Body of pancreas (tissue), 4 donors: ENCODE measurements at regions not wholly inside any gene's neighbourhood (a gene's known extent, or its start where the extent isn't known, plus 50 kb on each side); places are given as distances from the start of the nearest gene placed in this dataset.

Source experiments
- ATAC-seq: fragments of 150-250 bp; one replicate; pipeline ENCODE4 v1.9.1; 2016
- DNase-seq, 4 donors: peaks; one replicate each; pipeline ENCODE4 v3.0.0-alpha.2; 2019
- H3K27ac ChIP-seq, 4 donors: fragments of 200-600 bp; sonication (generic); 1 replicate in 3 of 4; 2 replicates in 1 of 4; pipeline versions ENCODE4 v1.5.1 to v1.6.1; 2016 to 2019; ENCODE audit warnings: mild to moderate bottlenecking in 1 of 4, mixed read lengths in 1 of 4, moderate library complexity in 1 of 4
- H3K27me3 ChIP-seq, 2 donors: fragments of 200-600 bp; sonication (generic); one replicate each; pipeline ENCODE4 v1.6.0; 2016; ENCODE audit warnings: mild to moderate bottlenecking in 1 of 2
- H3K36me3 ChIP-seq, 2 donors: fragments of 200-600 bp; sonication (generic); replicated peaks in 1 of 2; 2 replicates each; pipeline ENCODE4 v1.5.1; 2016; ENCODE audit warnings: low read depth in 2 of 2; ENCODE audit not compliant: insufficient read depth in 1 of 2
- H3K4me1 ChIP-seq: fragments of 200-600 bp; sonication (generic); one replicate; pipeline ENCODE4 v1.6.0; 2016
- H3K4me3 ChIP-seq, 2 donors: fragments of 200-600 bp; sonication (generic); 1 replicate in 1 of 2; 2 replicates in 1 of 2; pipeline ENCODE4 v1.5.1; 2016 to 2019
- H3K9me3 ChIP-seq, 3 donors: fragments of 200-600 bp; sonication (generic); 1 replicate in 2 of 3; 2 replicates in 1 of 3; pipeline ENCODE4 v1.5.1; 2016
- CTCF ChIP-seq, 7 experiments: fragments of 450-650 bp in 4 of 7; fragments of 200-600 bp in 3 of 7; sonication (generic) in 3 of 7; IDR thresholded peaks; one replicate each; pipeline ENCODE4 v1.5.1; 2016 to 2019; ENCODE audit warnings: antibody characterized with exemption in 7 of 7
- POLR2A ChIP-seq, 3 donors: fragments of 450-650 bp; IDR thresholded peaks; one replicate each; pipeline ENCODE4 v1.6.1; 2016; ENCODE audit warnings: antibody characterized with exemption in 3 of 3, mild to moderate bottlenecking in 2 of 3
- WGBS, 2 donors: methylation state at CpG; one replicate each; pipeline ENCODE4 v1.1.5; 2017; 5-methylcytosine and 5-hydroxymethylcytosine counted together
- intact Hi-C: fragments of 100-400 bp; cut with DNase I; formaldehyde crosslinking; loops from one replicate; pipeline ENCODE4 v1.15.1; 2023

- H3K9me3 ChIP-seq: no peaks in the 10 kb centered on the region
- H3K36me3 ChIP-seq: no peaks in the 10 kb centered on the region
- no peaks in the 10 kb centered on the region for H3K27me3 ChIP-seq
- H3K4me3 ChIP-seq: no peak overlapping the region
- intact Hi-C loops: no loop called here
- no peaks in the 10 kb centered on the region for H3K4me1 ChIP-seq
- H3K27ac ChIP-seq: no peak overlapping the region
- no peak for TF ChIP-seq CTCF (IDR thresholded peaks at IDR 0.05)
- DNase-seq (no peak), ATAC-seq (no peak)
- 90 to 95% methylated on average over 3 of the region's 3 CpGs for WGBS, 2 donors
Measured at GRCh38 chr10:33809732-33810131, 475.3 kb upstream of the NRP1 start.

GRCh38 chr10:33808475-33808874 is 474.0 kb upstream of the NRP1 start:
- H3K27ac ChIP-seq: no peak overlapping the region
- 73 to 78% methylated on average over 5 to 9 of the region's 9 CpGs for WGBS, 2 donors
- DNase-seq (no peak), ATAC-seq (no peak)
- H3K4me1 ChIP-seq: no peaks in the 10 kb centered on the region
- H3K27me3 ChIP-seq: no peaks in the 10 kb centered on the region
- H3K4me3 ChIP-seq: no peak overlapping the region
- intact Hi-C loops: no loop called here
- H3K9me3 ChIP-seq: no peaks in the 10 kb centered on the region
- TF ChIP-seq POLR2A (IDR thresholded peaks at IDR 0.05) (no peak), CTCF (IDR thresholded peaks at IDR 0.05) (no peak)
- H3K36me3 ChIP-seq: no peaks in the 10 kb centered on the region

GRCh38 chr10:33807531-33808359 is 473.3 kb upstream of the NRP1 start:
- intact Hi-C loops: no loop called here
- Histone ChIP-seq H3K36me3 (no peaks in the 10 kb centered on the region), H3K4me3 (no peak overlapping the region), H3K9me3 (no peaks in the 10 kb centered on the region), H3K4me1 (no peaks in the 10 kb centered on the region), H3K27ac (no peak overlapping the region), H3K27me3 (no peaks in the 10 kb centered on the region)
- DNase-seq: no peak
- 82 to 87% methylated on average over 11 of the region's 11 CpGs for WGBS, 2 donors
- no peak for ATAC-seq
- no peak for TF ChIP-seq CTCF (IDR thresholded peaks at IDR 0.05)
- no peak for TF ChIP-seq POLR2A (IDR thresholded peaks at IDR 0.05)

GRCh38 chr10:33805831-33806230 is 471.4 kb upstream of the NRP1 start:
- Histone ChIP-seq H3K27me3 (no peaks in the 10 kb centered on the region), H3K36me3 (no peaks in the 10 kb centered on the region), H3K4me1 (peaks cover 4% of the 10 kb centered on the region), H3K27ac (no peak overlapping the region), H3K4me3 (no peak overlapping the region), H3K9me3 (no peaks in the 10 kb centered on the region)
- 94 to 95% methylated on average over 2 of the region's 2 CpGs for WGBS, 2 donors
- ATAC-seq: no peak
- DNase-seq: no peak
- TF ChIP-seq POLR2A (IDR thresholded peaks at IDR 0.05) (no peak), CTCF (IDR thresholded peaks at IDR 0.05) (no peak)
- intact Hi-C loops: no loop called here

GRCh38 chr10:33804584-33804983 is 470.1 kb upstream of the NRP1 start:
- Histone ChIP-seq H3K27me3 (no peaks in the 10 kb centered on the region), H3K4me1 (peaks cover 13% of the 10 kb centered on the region), H3K9me3 (no peaks in the 10 kb centered on the region), H3K27ac (no peak overlapping the region), H3K4me3 (no peak overlapping the region), H3K36me3 (no peaks in the 10 kb centered on the region)
- DNase-seq: no peak
- ATAC-seq: no peak
- 53 to 70% methylated on average over 10 of the region's 10 CpGs for WGBS, 2 donors
- no peak for TF ChIP-seq CTCF (IDR thresholded peaks at IDR 0.05)
- TF ChIP-seq POLR2A (IDR thresholded peaks at IDR 0.05): no peak
- intact Hi-C loops: no loop called here
